Liver (tissue), 8 donors: ENCODE measurements at regions not wholly inside any gene's neighbourhood (a gene's known extent, or its start where the extent isn't known, plus 50 kb on each side); places are given as distances from the start of the nearest gene placed in this dataset.

Experiments
- DNase-seq: peaks from one replicate; pipeline ENCODE4 v3.0.0-alpha.2; 2017; ENCODE audit warnings: low spot score
- H3K27ac ChIP-seq, 2 donors: one replicate each; pipeline ENCODE4 v1.7.0; 2013; ENCODE audit warnings: inconsistent platforms in 2 of 2, low read length in 2 of 2, control low read depth in 1 of 2, low read depth in 1 of 2, mild to moderate bottlenecking in 1 of 2
- H3K27me3 ChIP-seq, 4 donors: one replicate each; pipeline versions ENCODE4 v1.6.1 to v1.7.0; 2013; ENCODE audit warnings: low read length in 3 of 4, inconsistent platforms in 1 of 4, mild to moderate bottlenecking in 1 of 4, moderate library complexity in 1 of 4; ENCODE audit not compliant: control insufficient read depth in 4 of 4, insufficient read depth in 4 of 4
- H3K36me3 ChIP-seq, 4 donors: one replicate each; pipeline versions ENCODE4 v1.6.1 to v1.7.0; 2013; ENCODE audit warnings: low read length in 3 of 4, mild to moderate bottlenecking in 3 of 4, low read depth in 1 of 4, moderate library complexity in 1 of 4; ENCODE audit not compliant: control insufficient read depth in 4 of 4, insufficient read depth in 3 of 4
- H3K4me1 ChIP-seq, 4 donors: one replicate each; pipeline versions ENCODE4 v1.6.1 to v1.7.0; 2013; ENCODE audit warnings: low read length in 3 of 4, mild to moderate bottlenecking in 3 of 4, moderate library complexity in 1 of 4; ENCODE audit not compliant: control insufficient read depth in 4 of 4, insufficient read depth in 4 of 4
- H3K4me3 ChIP-seq, 3 donors: one replicate each; pipeline versions ENCODE4 v1.6.1 to v1.7.0; 2013; ENCODE audit warnings: low read length in 3 of 3, control low read depth in 1 of 3, low read depth in 1 of 3, mild to moderate bottlenecking in 1 of 3
- H3K9ac ChIP-seq, 2 donors: one replicate each; pipeline ENCODE4 v1.7.0; 2013; ENCODE audit warnings: low read length in 2 of 2, mild to moderate bottlenecking in 2 of 2, moderate library complexity in 2 of 2, control low read depth in 1 of 2, low read depth in 1 of 2
- H3K9me3 ChIP-seq, 4 donors: one replicate each; pipeline versions ENCODE4 v1.6.1 to v1.7.0; 2013; ENCODE audit warnings: low read length in 3 of 4; ENCODE audit not compliant: control insufficient read depth in 4 of 4
- ATF3 ChIP-seq: IDR thresholded peaks from 2 replicates; pipeline ENCODE4 v1.6.1; 2016; ENCODE audit warnings: antibody characterized with exemption
- CTCF ChIP-seq: fragments of 150-350 bp; IDR thresholded peaks from 2 replicates; pipeline ENCODE4 v1.5.1; 2017; ENCODE audit warnings: improper control_type of control experiment, low read depth, low read length; ENCODE audit not compliant: missing input control
- EGR1 ChIP-seq, 2 donors: IDR thresholded peaks; 2 replicates each; pipeline ENCODE4 v1.6.1; 2016 to 2018; ENCODE audit warnings: antibody characterized with exemption in 2 of 2, low read depth in 2 of 2
- FOXA1 ChIP-seq: IDR thresholded peaks from 2 replicates; pipeline ENCODE4 v1.6.1; 2016; ENCODE audit warnings: antibody characterized with exemption
- FOXA2 ChIP-seq: IDR thresholded peaks from 2 replicates; pipeline ENCODE4 v1.6.1; 2016; ENCODE audit warnings: antibody characterized with exemption
- GABPA ChIP-seq, 2 donors: IDR thresholded peaks in 1 of 2; conservative IDR thresholded peaks in 1 of 2; 2 replicates each; pipeline ENCODE4 v1.6.1; 2016; ENCODE audit warnings: antibody characterized with exemption in 2 of 2, mild to moderate bottlenecking in 1 of 2, moderate library complexity in 1 of 2
- HNF4A ChIP-seq, 2 donors: conservative IDR thresholded peaks; 2 replicates each; pipeline ENCODE4 v1.6.1; 2016; ENCODE audit warnings: antibody characterized with exemption in 2 of 2, mild to moderate bottlenecking in 2 of 2
- HNF4G ChIP-seq: IDR thresholded peaks from 2 replicates; pipeline ENCODE4 v1.6.1; 2016; ENCODE audit warnings: antibody characterized with exemption
- JUND ChIP-seq, 2 donors: IDR thresholded peaks; 2 replicates each; pipeline ENCODE4 v1.6.1; 2016; ENCODE audit warnings: antibody characterized with exemption in 2 of 2
- MAX ChIP-seq: IDR thresholded peaks from 2 replicates; pipeline ENCODE4 v1.6.1; 2016; ENCODE audit warnings: antibody characterized with exemption
- NR2F2 ChIP-seq: IDR thresholded peaks from 2 replicates; pipeline ENCODE4 v1.6.1; 2016; ENCODE audit warnings: antibody characterized with exemption
- RXRA ChIP-seq, 2 donors: IDR thresholded peaks; 2 replicates each; pipeline ENCODE4 v1.6.1; 2017 to 2018; ENCODE audit warnings: antibody characterized with exemption in 2 of 2, mild to moderate bottlenecking in 1 of 2
- SP1 ChIP-seq: IDR thresholded peaks from 2 replicates; pipeline ENCODE4 v1.6.1; 2018; ENCODE audit warnings: antibody characterized with exemption, mild to moderate bottlenecking
- YY1 ChIP-seq: IDR thresholded peaks from 2 replicates; pipeline ENCODE4 v1.6.1; 2016; ENCODE audit warnings: antibody characterized with exemption, mild to moderate bottlenecking
- WGBS: extraction: QIAGEN DNeasy Blood & Tissue Kit; methylation state at CpG from one replicate; pipeline ENCODE4 v1.1.7; 2013; 5-methylcytosine and 5-hydroxymethylcytosine counted together
- TF ChIP-seq, protein P1 (sequence below): IDR thresholded peaks from 2 replicates; pipeline ENCODE4 v1.6.1; 2016; ENCODE audit warnings: antibody characterized with exemption
- TF ChIP-seq, protein P2 (sequence below): IDR thresholded peaks from 2 replicates; pipeline ENCODE4 v1.6.1; 2016; ENCODE audit warnings: antibody characterized with exemption, mild to moderate bottlenecking
- donor health status: healthy.
- donor health status: healthy.
- donor health status: healthy.
- donor health status: healthy.
- donor health status: healthy.

DNA sequence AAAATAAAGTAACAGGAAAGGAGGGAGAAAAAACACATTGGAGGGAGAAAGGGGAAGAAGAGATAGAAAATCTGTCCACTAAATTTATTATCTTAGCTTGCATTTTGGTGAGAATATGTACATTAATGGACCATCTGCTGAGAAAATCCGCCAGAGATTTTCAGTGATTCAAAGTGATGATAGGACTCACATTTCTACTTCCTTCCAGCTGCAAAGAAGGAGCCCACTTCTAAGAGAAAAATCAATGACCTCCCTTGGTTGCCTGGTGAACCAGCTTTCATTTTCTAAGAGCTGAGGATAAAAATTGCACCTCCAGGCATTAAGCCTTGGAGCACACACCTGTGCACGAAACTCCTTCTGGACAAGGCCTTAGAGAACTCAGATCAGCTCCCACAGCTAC, 404.3 kb downstream of the SFMBT2 start:
- TF ChIP-seq RXRA (IDR thresholded peaks at IDR 0.05), result no peak
- Histone ChIP-seq H3K4me1 (peaks cover 0 to 2% (median 0%) of the 10 kb centered on the region in 4 donors), H3K9me3 (no peaks in the 10 kb centered on the region), H3K36me3 (no peaks in the 10 kb centered on the region), H3K27me3 (no peaks in the 10 kb centered on the region), H3K9ac (no peak overlapping the region), H3K27ac (no peak overlapping the region), H3K4me3 (no peak overlapping the region)
- WGBS, result 63% methylated on average over 2 of the region's 2 CpGs
- no peak for DNase-seq

DNA sequence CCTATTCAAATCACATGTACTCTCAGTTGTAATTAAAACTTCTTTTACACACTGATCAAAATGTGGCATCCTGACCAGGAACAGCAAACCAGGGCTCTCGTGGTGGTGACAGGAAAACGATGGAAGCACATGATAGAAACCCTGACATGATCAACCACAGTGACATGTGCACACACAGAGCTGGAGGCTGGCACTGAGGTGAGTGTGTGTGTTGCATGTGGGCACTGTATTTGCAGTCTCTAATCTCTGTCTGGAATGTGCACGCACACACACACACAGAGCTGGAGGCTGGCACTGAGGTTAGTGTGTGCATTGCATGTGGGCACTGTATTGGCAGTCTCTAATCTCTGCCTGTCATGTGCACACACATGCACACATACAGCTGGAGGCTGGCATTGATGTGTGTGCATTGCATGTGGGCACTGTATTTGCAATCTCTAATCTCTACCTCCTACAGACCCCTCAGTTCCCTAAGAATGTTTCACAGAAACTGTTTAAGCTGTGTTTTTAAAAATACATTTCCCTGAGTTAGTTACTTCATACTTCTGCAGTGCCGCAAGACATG, 406.9 kb downstream of the SFMBT2 start:
- Histone ChIP-seq H3K36me3 (no peaks in the 10 kb centered on the region), H3K4me1 (peaks cover 0 to 2% (median 0%) of the 10 kb centered on the region in 4 donors), H3K27ac (no peak overlapping the region), H3K27me3 (no peaks in the 10 kb centered on the region), H3K4me3 (no peak overlapping the region), H3K9ac (no peak overlapping the region), H3K9me3 (no peaks in the 10 kb centered on the region)
- no peak for DNase-seq
- TF ChIP-seq FOXA1 (no peak), RXRA (IDR thresholded peaks at IDR 0.05) (no peak), CTCF (no peak), SP1 (no peak), NR2F2 (no peak), ATF3 (no peak), JUND (IDR thresholded peaks at IDR 0.05) (no peak), HNF4G (no peak), HNF4A (conservative IDR thresholded peaks at IDR 0.05) (no peak), YY1 (no peak), EGR1 (IDR thresholded peaks at IDR 0.05; ENCODE audit: low read depth in 2 of 2) (no peak), GABPA (IDR thresholded peaks at IDR 0.05 in 1 of 2, conservative IDR thresholded peaks at IDR 0.05 in 1 of 2) (no peak), FOXA2 (no peak), MAX (no peak)
- TF ChIP-seq, protein P1, sequence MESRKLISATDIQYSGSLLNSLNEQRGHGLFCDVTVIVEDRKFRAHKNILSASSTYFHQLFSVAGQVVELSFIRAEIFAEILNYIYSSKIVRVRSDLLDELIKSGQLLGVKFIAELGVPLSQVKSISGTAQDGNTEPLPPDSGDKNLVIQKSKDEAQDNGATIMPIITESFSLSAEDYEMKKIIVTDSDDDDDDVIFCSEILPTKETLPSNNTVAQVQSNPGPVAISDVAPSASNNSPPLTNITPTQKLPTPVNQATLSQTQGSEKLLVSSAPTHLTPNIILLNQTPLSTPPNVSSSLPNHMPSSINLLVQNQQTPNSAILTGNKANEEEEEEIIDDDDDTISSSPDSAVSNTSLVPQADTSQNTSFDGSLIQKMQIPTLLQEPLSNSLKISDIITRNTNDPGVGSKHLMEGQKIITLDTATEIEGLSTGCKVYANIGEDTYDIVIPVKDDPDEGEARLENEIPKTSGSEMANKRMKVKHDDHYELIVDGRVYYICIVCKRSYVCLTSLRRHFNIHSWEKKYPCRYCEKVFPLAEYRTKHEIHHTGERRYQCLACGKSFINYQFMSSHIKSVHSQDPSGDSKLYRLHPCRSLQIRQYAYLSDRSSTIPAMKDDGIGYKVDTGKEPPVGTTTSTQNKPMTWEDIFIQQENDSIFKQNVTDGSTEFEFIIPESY, result no peak
- TF ChIP-seq, protein P2, sequence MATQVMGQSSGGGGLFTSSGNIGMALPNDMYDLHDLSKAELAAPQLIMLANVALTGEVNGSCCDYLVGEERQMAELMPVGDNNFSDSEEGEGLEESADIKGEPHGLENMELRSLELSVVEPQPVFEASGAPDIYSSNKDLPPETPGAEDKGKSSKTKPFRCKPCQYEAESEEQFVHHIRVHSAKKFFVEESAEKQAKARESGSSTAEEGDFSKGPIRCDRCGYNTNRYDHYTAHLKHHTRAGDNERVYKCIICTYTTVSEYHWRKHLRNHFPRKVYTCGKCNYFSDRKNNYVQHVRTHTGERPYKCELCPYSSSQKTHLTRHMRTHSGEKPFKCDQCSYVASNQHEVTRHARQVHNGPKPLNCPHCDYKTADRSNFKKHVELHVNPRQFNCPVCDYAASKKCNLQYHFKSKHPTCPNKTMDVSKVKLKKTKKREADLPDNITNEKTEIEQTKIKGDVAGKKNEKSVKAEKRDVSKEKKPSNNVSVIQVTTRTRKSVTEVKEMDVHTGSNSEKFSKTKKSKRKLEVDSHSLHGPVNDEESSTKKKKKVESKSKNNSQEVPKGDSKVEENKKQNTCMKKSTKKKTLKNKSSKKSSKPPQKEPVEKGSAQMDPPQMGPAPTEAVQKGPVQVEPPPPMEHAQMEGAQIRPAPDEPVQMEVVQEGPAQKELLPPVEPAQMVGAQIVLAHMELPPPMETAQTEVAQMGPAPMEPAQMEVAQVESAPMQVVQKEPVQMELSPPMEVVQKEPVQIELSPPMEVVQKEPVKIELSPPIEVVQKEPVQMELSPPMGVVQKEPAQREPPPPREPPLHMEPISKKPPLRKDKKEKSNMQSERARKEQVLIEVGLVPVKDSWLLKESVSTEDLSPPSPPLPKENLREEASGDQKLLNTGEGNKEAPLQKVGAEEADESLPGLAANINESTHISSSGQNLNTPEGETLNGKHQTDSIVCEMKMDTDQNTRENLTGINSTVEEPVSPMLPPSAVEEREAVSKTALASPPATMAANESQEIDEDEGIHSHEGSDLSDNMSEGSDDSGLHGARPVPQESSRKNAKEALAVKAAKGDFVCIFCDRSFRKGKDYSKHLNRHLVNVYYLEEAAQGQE, result no peak
- WGBS, result 75% methylated on average over 4 of the region's 4 CpGs
